HUES6 (cell line): ENCODE measurements at regions not wholly inside any gene's neighbourhood (a gene's known extent, or its start where the extent isn't known, plus 50 kb on each side); places are given as distances from the start of the nearest gene placed in this dataset.

Experiments
- H3K27ac ChIP-seq: 2 replicates; pipeline ENCODE4 v1.7.0; 2013; ENCODE audit warnings: low read depth, mild to moderate bottlenecking, low read length, inconsistent platforms
- H3K27me3 ChIP-seq: 2 replicates; pipeline ENCODE4 v1.6.1; 2013; ENCODE audit warnings: low read length; ENCODE audit not compliant: control insufficient read depth, insufficient read depth
- H3K36me3 ChIP-seq: 2 replicates; pipeline ENCODE4 v1.6.1; 2013; ENCODE audit warnings: low read length; ENCODE audit not compliant: control insufficient read depth, insufficient read depth
- H3K4me1 ChIP-seq: 2 replicates; pipeline ENCODE4 v1.6.1; 2013; ENCODE audit warnings: low read length; ENCODE audit not compliant: control insufficient read depth, insufficient read depth
- H3K4me3 ChIP-seq: 2 replicates; pipeline ENCODE4 v1.5.1; 2013; ENCODE audit warnings: low read depth, low read length
- H3K9ac ChIP-seq: one replicate; pipeline ENCODE4 v1.6.1; 2013; ENCODE audit warnings: mild to moderate bottlenecking, low read length
- H3K9me3 ChIP-seq: 2 replicates; pipeline ENCODE4 v1.6.1; 2013; ENCODE audit warnings: low read depth, low read length; ENCODE audit not compliant: control insufficient read depth, insufficient read depth

DNA sequence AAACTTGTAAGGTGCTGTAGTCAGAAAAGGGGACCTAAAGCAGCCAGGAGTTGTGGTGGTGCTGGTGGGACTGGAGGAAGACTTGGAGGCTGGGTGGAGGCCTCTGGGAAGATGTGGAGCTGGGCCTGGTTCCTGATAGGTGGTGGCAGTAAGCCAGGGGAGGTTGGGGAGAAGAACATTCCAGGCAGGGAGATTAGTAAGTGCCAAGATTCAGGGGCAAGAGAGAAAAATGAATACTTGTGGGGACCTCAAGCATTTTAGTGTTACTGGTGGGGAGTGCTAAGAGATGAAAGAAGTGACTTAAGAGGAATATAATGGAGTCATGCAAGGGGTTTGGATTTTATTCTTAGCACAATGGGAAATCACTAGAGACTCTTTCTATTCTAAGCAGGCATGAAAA is 79.0 kb upstream of the B3GAT2 start:
- Histone ChIP-seq H3K27me3 (no peaks in the 10 kb centered on the region), H3K4me1 (peaks cover 3% of the 10 kb centered on the region; the same call in 1 of the 2 replicates), H3K9ac (no peak overlapping the region), H3K36me3 (no peaks in the 10 kb centered on the region), H3K9me3 (no peaks in the 10 kb centered on the region), H3K4me3 (no peak overlapping the region), H3K27ac (no peak overlapping the region)

DNA sequence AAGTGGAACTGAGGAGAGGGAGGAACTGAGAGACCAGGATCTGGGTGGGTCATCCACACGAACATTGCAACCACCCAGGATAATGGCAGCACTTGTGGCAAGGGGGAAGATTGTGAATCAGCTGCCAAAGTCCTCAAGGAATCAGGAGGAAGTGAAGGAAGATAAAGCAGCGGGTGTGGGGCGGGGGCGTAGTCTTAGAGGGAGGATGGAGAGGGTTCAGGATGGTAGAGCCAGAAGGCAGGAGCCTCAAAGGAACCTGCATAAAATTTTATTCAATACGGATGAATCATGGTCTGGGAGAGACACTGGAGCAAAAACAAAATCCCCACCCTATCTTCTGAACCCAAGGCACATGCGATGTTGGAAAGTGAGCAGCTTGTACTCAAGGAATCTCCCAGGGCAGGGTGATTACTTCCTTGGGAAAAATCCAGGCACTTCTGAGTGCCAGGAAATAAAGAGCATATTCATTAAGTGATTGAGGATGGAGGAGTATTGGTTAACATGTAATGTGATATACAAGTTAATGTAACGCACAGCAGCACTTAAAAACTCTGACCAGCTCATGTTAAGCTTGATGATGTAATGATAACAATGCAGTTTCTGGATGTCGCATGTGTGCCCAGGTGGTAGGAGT is 82.0 kb upstream of the B3GAT2 start:
- Histone ChIP-seq H3K27me3 (no peaks in the 10 kb centered on the region), H3K9ac (no peak overlapping the region), H3K4me3 (no peak overlapping the region), H3K4me1 (peaks cover 3% of the 10 kb centered on the region; the same call in 1 of the 2 replicates), H3K27ac (no peak overlapping the region), H3K36me3 (no peaks in the 10 kb centered on the region), H3K9me3 (no peaks in the 10 kb centered on the region)

DNA sequence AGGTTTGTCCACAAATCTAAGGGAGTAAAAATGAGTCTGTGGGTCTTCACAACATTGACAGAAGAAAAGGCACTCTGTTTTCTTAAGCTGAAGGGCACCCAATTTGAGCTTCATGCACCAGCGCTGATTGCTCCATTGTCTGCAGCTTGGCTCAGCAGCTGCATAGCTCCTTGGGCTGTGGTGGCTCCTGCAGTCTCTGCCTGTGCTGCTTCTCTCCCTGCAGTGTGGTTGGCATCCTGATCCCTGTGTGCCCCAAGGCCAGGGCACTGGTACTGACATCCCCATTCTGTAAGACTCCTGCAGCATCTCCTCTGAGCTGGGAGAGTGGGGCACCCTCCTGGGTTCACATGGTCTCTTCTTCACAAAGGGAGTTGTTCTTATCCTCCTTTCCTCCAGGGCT is 83.2 kb upstream of the B3GAT2 start:
- H3K36me3 ChIP-seq, result no peaks in the 10 kb centered on the region
- H3K4me3 ChIP-seq, result no peak overlapping the region
- H3K27ac ChIP-seq, result no peak overlapping the region
- H3K27me3 ChIP-seq, result no peaks in the 10 kb centered on the region
- peaks cover 3% of the 10 kb centered on the region; the same call in 1 of the 2 replicates for H3K4me1 ChIP-seq
- no peaks in the 10 kb centered on the region for H3K9me3 ChIP-seq
- peak overlapping the region; percentile 38 for H3K9ac ChIP-seq

DNA sequence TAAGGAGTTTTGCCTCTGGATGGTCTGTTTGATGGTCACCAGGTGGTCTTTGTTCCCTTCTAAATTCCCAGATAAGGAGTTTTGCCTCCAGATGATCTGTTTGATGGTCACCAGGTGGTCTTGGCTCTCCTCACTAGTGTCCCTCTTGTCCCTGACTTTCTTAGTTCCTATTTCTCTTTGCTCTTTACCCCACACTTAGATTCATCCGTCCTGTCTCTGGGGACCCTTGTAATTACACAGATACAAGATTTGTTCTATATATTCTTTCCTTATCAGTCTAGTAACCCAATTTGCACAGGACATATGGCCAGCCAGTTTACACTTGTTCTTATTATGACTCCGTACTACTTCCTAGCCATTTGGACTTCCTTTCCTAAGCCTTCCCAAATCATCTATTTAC is 84.0 kb upstream of the B3GAT2 start:
- no peak overlapping the region for H3K27ac ChIP-seq
- peaks cover 3% of the 10 kb centered on the region; the same call in 1 of the 2 replicates for H3K4me1 ChIP-seq
- no peak overlapping the region for H3K4me3 ChIP-seq
- H3K27me3 ChIP-seq, result no peaks in the 10 kb centered on the region
- H3K9ac ChIP-seq, result no peak overlapping the region
- no peaks in the 10 kb centered on the region for H3K9me3 ChIP-seq
- no peaks in the 10 kb centered on the region for H3K36me3 ChIP-seq

DNA sequence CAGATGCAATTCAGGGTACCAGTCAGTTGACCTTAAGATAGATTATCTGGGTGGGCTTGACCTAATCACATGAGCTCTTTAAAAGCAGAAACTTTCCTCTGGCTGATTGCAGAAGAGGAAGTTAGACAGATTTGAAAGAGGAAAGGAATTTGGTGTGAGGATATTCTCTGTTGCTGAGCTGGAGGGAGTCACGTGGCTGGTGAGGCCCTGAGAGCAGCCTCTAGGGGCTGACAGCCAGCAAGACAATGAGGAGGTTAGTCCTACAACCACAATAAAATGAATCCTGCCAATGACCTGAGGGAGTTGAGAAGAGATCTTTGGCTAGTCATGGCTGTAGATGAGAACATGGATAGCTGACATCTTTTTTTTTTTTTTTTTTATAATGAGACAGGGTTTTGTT is 87.0 kb upstream of the B3GAT2 start:
- H3K27me3 ChIP-seq, result no peaks in the 10 kb centered on the region
- H3K4me3 ChIP-seq, result no peak overlapping the region
- H3K36me3 ChIP-seq, result no peaks in the 10 kb centered on the region
- H3K9ac ChIP-seq, result no peak overlapping the region
- no peaks in the 10 kb centered on the region for H3K9me3 ChIP-seq
- H3K4me1 ChIP-seq, result peaks cover 3% of the 10 kb centered on the region; the same call in 1 of the 2 replicates
- H3K27ac ChIP-seq, result no peak overlapping the region

DNA sequence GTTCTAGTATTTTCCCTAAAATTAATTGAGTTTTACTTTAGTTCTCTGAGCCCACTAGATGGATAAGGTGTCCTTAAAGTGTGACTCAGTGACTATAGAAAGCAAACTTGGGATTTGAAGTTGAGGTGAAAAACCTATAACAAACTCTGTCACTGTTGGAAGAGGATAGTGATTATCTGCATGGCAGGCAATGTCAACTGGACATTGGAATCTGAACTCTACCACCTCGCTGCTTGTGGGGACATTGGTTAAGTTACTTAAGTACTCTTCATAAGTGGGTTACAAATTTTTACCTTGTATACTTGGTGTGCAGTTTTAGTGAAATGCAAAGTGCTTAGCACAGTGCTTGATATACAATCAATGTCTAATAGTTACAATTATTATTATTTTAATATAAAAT is 87.9 kb upstream of the B3GAT2 start:
- H3K4me1 ChIP-seq, result peaks cover 3% of the 10 kb centered on the region; the same call in 1 of the 2 replicates
- H3K27me3 ChIP-seq, result no peaks in the 10 kb centered on the region
- H3K36me3 ChIP-seq, result no peaks in the 10 kb centered on the region
- H3K27ac ChIP-seq, result no peak overlapping the region
- no peak overlapping the region for H3K9ac ChIP-seq
- H3K9me3 ChIP-seq, result no peaks in the 10 kb centered on the region
- no peak overlapping the region for H3K4me3 ChIP-seq

DNA sequence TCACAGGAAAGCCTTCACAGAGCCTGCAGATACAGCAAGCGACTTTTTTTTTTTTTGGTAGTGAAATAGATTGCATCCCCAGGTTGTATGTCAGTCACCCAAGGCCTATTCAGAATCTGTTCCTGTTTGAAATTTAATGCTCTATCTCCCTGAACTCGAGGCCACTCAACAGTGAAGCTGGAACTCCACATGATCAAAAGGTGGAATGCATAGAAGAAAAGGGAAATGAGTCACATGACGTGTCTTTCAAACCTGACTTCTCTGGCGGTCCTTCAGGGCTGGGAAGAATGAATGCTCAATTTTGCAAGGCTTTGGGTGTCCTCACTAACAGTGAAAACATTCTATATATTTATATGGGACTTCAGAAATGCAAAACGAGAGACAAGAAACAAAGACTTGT is 88.4 kb upstream of the B3GAT2 start:
- no peaks in the 10 kb centered on the region; the same call in 1 of the 2 replicates for H3K4me1 ChIP-seq
- H3K4me3 ChIP-seq, result no peak overlapping the region
- no peaks in the 10 kb centered on the region for H3K27me3 ChIP-seq
- H3K9me3 ChIP-seq, result no peaks in the 10 kb centered on the region
- no peak overlapping the region for H3K9ac ChIP-seq
- H3K27ac ChIP-seq, result no peak overlapping the region
- no peaks in the 10 kb centered on the region for H3K36me3 ChIP-seq

DNA sequence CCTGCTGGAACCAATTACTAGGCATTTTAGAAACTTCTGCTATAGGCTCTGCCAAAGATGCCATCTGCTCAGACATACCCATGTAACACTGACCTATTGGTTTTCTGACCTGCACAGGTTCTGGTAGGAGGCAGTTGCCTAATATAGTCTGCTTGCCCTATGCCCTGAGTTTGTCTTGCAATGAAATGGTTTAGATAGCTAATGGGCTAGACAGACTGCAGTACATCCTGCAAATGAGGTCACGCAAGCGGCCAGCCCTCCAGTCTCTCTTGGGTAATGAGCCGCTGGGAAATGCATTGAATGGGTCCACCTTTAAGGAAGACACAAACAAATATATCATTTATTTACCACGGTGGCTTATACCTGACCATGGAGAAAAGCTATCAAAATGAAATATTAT is 90.6 kb upstream of the B3GAT2 start:
- no peak overlapping the region for H3K27ac ChIP-seq
- H3K9ac ChIP-seq, result no peak overlapping the region
- H3K27me3 ChIP-seq, result no peaks in the 10 kb centered on the region
- no peaks in the 10 kb centered on the region for H3K4me1 ChIP-seq
- no peaks in the 10 kb centered on the region for H3K9me3 ChIP-seq
- H3K36me3 ChIP-seq, result no peaks in the 10 kb centered on the region
- H3K4me3 ChIP-seq, result no peak overlapping the region

DNA sequence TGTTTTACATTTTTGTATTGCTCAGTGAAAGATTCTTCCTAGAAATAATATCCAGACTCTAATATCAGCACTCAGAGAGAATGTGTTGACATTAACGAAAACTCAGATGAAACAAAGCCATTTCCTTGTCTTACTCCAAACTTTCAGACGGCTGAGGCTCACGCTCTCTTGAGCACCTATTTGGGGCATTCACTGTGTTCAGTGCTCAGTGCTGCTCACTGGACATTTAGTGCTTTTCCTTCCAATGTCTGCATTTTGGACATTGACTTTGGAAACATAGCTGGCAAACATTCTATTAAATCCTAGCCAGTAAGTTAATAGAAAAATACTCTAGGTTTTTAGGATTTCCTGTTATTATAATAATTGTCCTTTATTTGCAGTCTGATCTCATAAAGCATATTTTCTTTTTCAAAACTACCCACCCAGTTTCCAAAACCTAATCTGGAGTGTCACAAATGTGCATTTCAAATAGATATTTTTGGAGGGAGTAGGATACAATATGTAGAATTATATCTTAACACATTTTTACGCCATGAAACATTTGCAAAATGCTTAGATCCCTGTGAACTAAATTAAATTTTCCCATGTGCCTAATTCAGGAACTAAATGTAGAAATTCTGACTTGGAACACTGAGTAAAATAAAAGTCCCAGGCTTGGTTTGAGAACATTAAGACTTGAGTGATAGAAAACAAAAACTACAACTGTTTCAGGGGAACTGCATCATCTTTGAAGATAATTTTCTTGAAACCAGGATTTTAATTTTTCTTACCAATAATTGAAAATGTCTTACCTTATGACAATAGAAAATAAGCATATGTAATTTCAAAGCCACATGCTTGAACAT is 91.7 kb upstream of the B3GAT2 start:
- no peaks in the 10 kb centered on the region for H3K9me3 ChIP-seq
- H3K4me3 ChIP-seq, result no peak overlapping the region
- no peak overlapping the region for H3K27ac ChIP-seq
- no peak overlapping the region for H3K9ac ChIP-seq
- no peaks in the 10 kb centered on the region for H3K36me3 ChIP-seq
- no peaks in the 10 kb centered on the region for H3K27me3 ChIP-seq
- H3K4me1 ChIP-seq, result no peaks in the 10 kb centered on the region

DNA sequence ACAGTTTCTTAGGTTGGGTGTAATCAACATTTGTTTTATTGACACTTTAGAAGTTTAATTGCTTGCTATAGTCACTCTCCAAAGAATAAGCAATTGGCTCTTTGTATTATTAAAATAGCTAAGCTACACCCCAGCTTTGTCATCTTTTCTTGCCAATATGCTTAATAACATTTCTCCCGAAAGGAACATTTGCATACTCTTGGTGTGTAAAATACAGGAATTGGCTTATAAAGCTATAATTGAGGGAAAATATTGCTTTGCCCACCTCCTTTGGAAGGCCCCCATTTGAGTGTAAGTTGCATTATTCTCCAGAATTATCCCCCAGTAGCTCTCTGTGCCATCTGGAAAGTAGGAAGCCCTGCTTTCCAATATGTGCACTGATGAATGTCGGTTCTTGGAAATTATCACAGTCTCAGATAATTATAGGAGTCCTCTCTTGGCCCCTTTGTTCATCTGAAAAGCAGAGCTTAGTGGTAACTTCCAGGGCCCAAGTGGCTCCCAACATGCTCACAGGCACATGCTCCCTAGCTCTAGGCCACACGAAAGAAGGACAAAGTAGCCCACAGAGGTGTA is 92.4 kb upstream of the B3GAT2 start:
- H3K27me3 ChIP-seq, result no peaks in the 10 kb centered on the region
- no peak overlapping the region for H3K27ac ChIP-seq
- H3K4me3 ChIP-seq, result no peak overlapping the region
- no peaks in the 10 kb centered on the region for H3K9me3 ChIP-seq
- no peaks in the 10 kb centered on the region for H3K4me1 ChIP-seq
- no peak overlapping the region for H3K9ac ChIP-seq
- H3K36me3 ChIP-seq, result no peaks in the 10 kb centered on the region

DNA sequence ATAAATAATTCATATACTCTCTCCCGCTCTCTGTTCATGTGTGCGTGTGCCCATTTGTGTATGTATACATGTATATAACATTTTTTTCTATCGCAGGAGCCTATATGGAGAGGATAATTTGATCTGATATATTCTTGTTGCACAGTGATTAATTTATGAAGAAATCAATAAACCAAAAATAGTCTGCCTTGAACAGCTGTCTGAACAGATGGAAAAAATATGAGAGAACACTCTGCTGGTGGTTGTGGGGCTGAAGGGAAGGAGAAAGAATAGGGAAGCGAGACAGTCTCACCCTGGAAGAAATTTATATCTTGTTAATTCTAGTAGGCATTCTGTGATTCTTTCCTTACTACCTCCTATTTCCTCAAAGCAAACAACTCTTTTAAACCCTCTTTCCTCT is 96.6 kb upstream of the B3GAT2 start:
- no peak overlapping the region for H3K9ac ChIP-seq
- no peaks in the 10 kb centered on the region for H3K36me3 ChIP-seq
- H3K27me3 ChIP-seq, result no peaks in the 10 kb centered on the region
- H3K4me3 ChIP-seq, result no peak overlapping the region
- no peaks in the 10 kb centered on the region for H3K4me1 ChIP-seq
- H3K27ac ChIP-seq, result no peak overlapping the region
- no peaks in the 10 kb centered on the region for H3K9me3 ChIP-seq
